Neural crest cell (in vitro differentiated cells): ENCODE measurements at regions not wholly inside any gene's neighbourhood (a gene's known extent, or its start where the extent isn't known, plus 50 kb on each side); places are given as distances from the start of the nearest gene placed in this dataset.

Experiments used
- DNase-seq: peaks from one replicate; pipeline ENCODE4 v3.0.0; 2021; ENCODE audit warnings: low read depth, mixed read lengths, low spot score
- H3K27ac Mint-ChIP-seq: one replicate; pipeline ENCODE4 v1.8.0; 2021; ENCODE audit warnings: mild to moderate bottlenecking, mixed read lengths; ENCODE audit not compliant: unreplicated experiment
- H3K27me3 Mint-ChIP-seq: 2 replicates; pipeline ENCODE4 v1.8.0; 2021; ENCODE audit warnings: low read depth, mild to moderate bottlenecking, mixed read lengths
- H3K36me3 Mint-ChIP-seq: 2 replicates; pipeline ENCODE4 v1.8.0; 2021; ENCODE audit warnings: low read depth, mild to moderate bottlenecking, mixed read lengths
- H3K4me1 Mint-ChIP-seq: 2 replicates; pipeline ENCODE4 v1.8.0; 2021; ENCODE audit warnings: mixed read lengths
- H3K4me3 Mint-ChIP-seq: one replicate; pipeline ENCODE4 v1.8.0; 2021; ENCODE audit warnings: mild to moderate bottlenecking, mixed read lengths
- H3K9me3 Mint-ChIP-seq: 2 replicates; pipeline ENCODE4 v1.8.0; 2021; ENCODE audit warnings: mixed read lengths
- TF ChIP-seq, protein P1 (sequence below): fragments of 200-600 bp; sonication (generic); conservative IDR thresholded peaks from 2 replicates; pipeline ENCODE4 v1.5.0; 2021; ENCODE audit warnings: antibody characterized with exemption, mild to moderate bottlenecking

GRCh38 chr1:36667256-36667655 lies 184.5 kb upstream of the CSF3R start:
- Mint-ChIP-seq H3K4me1 (peaks cover 20% of the 10 kb centered on the region), H3K27me3 (peaks cover 6% of the 10 kb centered on the region), H3K27ac (no peak overlapping the region), H3K36me3 (no peaks in the 10 kb centered on the region), H3K9me3 (no peaks in the 10 kb centered on the region), H3K4me3 (no peak overlapping the region)
- no peak for DNase-seq
- TF ChIP-seq, protein P1, sequence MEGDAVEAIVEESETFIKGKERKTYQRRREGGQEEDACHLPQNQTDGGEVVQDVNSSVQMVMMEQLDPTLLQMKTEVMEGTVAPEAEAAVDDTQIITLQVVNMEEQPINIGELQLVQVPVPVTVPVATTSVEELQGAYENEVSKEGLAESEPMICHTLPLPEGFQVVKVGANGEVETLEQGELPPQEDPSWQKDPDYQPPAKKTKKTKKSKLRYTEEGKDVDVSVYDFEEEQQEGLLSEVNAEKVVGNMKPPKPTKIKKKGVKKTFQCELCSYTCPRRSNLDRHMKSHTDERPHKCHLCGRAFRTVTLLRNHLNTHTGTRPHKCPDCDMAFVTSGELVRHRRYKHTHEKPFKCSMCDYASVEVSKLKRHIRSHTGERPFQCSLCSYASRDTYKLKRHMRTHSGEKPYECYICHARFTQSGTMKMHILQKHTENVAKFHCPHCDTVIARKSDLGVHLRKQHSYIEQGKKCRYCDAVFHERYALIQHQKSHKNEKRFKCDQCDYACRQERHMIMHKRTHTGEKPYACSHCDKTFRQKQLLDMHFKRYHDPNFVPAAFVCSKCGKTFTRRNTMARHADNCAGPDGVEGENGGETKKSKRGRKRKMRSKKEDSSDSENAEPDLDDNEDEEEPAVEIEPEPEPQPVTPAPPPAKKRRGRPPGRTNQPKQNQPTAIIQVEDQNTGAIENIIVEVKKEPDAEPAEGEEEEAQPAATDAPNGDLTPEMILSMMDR = no peak

GRCh38 chr1:36665478-36666080 lies 182.9 kb upstream of the CSF3R start:
- H3K9me3 Mint-ChIP-seq = no peaks in the 10 kb centered on the region
- H3K4me3 Mint-ChIP-seq = no peak overlapping the region
- H3K27me3 Mint-ChIP-seq = peaks cover 13% of the 10 kb centered on the region
- peaks cover 20% of the 10 kb centered on the region for H3K4me1 Mint-ChIP-seq
- H3K27ac Mint-ChIP-seq = no peak overlapping the region
- H3K36me3 Mint-ChIP-seq = no peaks in the 10 kb centered on the region
- TF ChIP-seq, protein P1 = no peak
- no peak for DNase-seq

- no peak for DNase-seq
- Mint-ChIP-seq H3K27me3 (peaks cover 14% of the 10 kb centered on the region), H3K27ac (no peak overlapping the region)
Observed at GRCh38 chr1:36664571-36665287, 182.0 kb upstream of the CSF3R start.

DNA sequence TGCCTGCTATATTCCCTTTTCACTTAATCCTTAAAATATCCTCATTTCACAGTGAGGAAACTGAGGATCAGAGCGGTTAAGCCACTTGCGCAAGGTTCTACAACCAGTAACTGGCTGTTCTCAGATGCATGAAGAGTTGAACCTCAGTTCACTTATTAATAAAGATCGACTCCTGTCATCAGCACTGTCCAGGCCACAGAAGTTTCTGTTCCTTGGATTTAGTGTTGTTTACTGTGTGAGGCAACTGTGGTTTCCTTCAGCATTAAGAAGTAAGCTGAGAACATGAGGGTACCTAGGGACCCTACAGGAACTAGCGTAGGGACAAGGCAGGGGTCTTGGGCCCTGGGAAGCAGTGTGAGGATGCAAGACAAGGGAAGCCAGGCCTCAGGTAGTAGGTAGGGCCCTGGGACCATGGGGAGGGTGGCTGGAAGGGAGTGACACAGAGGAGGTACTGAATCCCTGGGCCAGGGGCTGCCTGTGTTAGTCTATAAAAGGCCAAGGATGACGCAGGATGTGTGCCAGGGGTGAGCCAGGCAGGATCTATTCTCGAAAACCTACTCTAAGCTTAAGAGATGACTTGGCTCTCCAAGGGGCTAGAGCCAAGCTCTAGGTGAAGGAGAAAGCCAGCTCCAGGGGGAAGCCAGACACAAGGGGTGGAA lies 181.2 kb upstream of the CSF3R start:
- H3K27me3 Mint-ChIP-seq = peaks cover 14% of the 10 kb centered on the region
- H3K4me3 Mint-ChIP-seq = no peak overlapping the region
- DNase-seq = no peak
- H3K36me3 Mint-ChIP-seq = no peaks in the 10 kb centered on the region
- H3K9me3 Mint-ChIP-seq = no peaks in the 10 kb centered on the region
- no peak overlapping the region for H3K27ac Mint-ChIP-seq
- H3K4me1 Mint-ChIP-seq = peaks cover 17% of the 10 kb centered on the region
- TF ChIP-seq, protein P1 = no peak

More at GRCh38 chr1:36664571-36665287, 182.0 kb upstream of the CSF3R start:
- Mint-ChIP-seq H3K4me3 (no peak overlapping the region), H3K9me3 (no peaks in the 10 kb centered on the region), H3K4me1 (peaks cover 13% of the 10 kb centered on the region), H3K36me3 (no peaks in the 10 kb centered on the region)
- TF ChIP-seq, protein P1 = no peak

- TF ChIP-seq, protein P1 = no peak
- Mint-ChIP-seq H3K36me3 (no peaks in the 10 kb centered on the region), H3K4me3 (no peak overlapping the region), H3K4me1 (peaks cover 31% of the 10 kb centered on the region), H3K27me3 (peaks cover 15% of the 10 kb centered on the region), H3K27ac (no peak overlapping the region), H3K9me3 (no peaks in the 10 kb centered on the region)
- DNase-seq = no peak
Observed at GRCh38 chr1:36658838-36659237, 176.1 kb upstream of the CSF3R start.
